Endothelial cell (in vitro differentiated cells): ENCODE measurements at regions not wholly inside any gene's neighbourhood (a gene's known extent, or its start where the extent isn't known, plus 50 kb on each side); places are given as distances from the start of the nearest gene placed in this dataset.

Experiments used
- DNase-seq: peaks from one replicate; pipeline ENCODE4 v3.0.0; 2021; ENCODE audit warnings: low spot score
- H3K27ac Mint-ChIP-seq: one replicate; pipeline ENCODE4 v1.8.0; 2021; ENCODE audit warnings: mixed read lengths, inconsistent platforms; ENCODE audit not compliant: unreplicated experiment
- H3K27me3 Mint-ChIP-seq: one replicate; pipeline ENCODE4 v1.8.0; 2021; ENCODE audit warnings: mild to moderate bottlenecking, moderate library complexity, mixed read lengths, inconsistent platforms; ENCODE audit not compliant: unreplicated experiment
- H3K36me3 Mint-ChIP-seq: one replicate; pipeline ENCODE4 v1.8.0; 2021; ENCODE audit warnings: mild to moderate bottlenecking, low read depth, mixed read lengths, inconsistent platforms; ENCODE audit not compliant: unreplicated experiment
- H3K4me1 Mint-ChIP-seq: one replicate; pipeline ENCODE4 v1.8.0; 2021; ENCODE audit warnings: mild to moderate bottlenecking, mixed read lengths, inconsistent platforms; ENCODE audit not compliant: unreplicated experiment
- H3K4me3 Mint-ChIP-seq: one replicate; pipeline ENCODE4 v1.8.0; 2021; ENCODE audit warnings: mild to moderate bottlenecking, mixed read lengths, inconsistent platforms; ENCODE audit not compliant: unreplicated experiment
- H3K9me3 Mint-ChIP-seq: one replicate; pipeline ENCODE4 v1.8.0; 2021; ENCODE audit warnings: mixed read lengths, inconsistent platforms; ENCODE audit not compliant: unreplicated experiment
- TF ChIP-seq, protein P1 (sequence below): fragments of 200-600 bp; sonication (generic); IDR thresholded peaks from one replicate; pipeline ENCODE4 v1.5.0; 2021; ENCODE audit warnings: antibody characterized with exemption; ENCODE audit not compliant: unreplicated experiment

DNA sequence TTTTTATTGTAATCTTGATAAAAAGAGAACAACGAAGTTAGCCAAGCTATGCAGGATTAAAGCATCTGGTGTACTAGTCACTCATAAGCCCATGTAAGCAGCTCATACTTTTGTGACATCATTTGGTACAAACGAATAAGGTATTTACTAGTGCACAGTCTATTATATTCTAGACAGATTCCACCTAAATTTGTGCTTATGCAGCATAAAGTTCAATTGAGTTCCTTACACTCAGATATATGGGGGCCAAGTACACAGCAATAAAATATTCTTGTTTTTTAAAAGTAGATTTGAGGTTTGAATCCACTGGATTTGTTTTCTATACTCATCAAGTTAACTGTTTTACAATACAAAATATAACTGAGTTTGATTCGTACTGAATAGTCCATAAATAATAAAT is 1621.2 kb downstream of the MAT2B start:
- H3K4me3 Mint-ChIP-seq, result no peak overlapping the region
- H3K9me3 Mint-ChIP-seq, result no peaks in the 10 kb centered on the region
- TF ChIP-seq, protein P1, sequence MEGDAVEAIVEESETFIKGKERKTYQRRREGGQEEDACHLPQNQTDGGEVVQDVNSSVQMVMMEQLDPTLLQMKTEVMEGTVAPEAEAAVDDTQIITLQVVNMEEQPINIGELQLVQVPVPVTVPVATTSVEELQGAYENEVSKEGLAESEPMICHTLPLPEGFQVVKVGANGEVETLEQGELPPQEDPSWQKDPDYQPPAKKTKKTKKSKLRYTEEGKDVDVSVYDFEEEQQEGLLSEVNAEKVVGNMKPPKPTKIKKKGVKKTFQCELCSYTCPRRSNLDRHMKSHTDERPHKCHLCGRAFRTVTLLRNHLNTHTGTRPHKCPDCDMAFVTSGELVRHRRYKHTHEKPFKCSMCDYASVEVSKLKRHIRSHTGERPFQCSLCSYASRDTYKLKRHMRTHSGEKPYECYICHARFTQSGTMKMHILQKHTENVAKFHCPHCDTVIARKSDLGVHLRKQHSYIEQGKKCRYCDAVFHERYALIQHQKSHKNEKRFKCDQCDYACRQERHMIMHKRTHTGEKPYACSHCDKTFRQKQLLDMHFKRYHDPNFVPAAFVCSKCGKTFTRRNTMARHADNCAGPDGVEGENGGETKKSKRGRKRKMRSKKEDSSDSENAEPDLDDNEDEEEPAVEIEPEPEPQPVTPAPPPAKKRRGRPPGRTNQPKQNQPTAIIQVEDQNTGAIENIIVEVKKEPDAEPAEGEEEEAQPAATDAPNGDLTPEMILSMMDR, result no peak
- H3K4me1 Mint-ChIP-seq, result no peaks in the 10 kb centered on the region
- H3K27me3 Mint-ChIP-seq, result no peaks in the 10 kb centered on the region
- H3K27ac Mint-ChIP-seq, result no peak overlapping the region
- no peak for DNase-seq
- H3K36me3 Mint-ChIP-seq, result no peaks in the 10 kb centered on the region

DNA sequence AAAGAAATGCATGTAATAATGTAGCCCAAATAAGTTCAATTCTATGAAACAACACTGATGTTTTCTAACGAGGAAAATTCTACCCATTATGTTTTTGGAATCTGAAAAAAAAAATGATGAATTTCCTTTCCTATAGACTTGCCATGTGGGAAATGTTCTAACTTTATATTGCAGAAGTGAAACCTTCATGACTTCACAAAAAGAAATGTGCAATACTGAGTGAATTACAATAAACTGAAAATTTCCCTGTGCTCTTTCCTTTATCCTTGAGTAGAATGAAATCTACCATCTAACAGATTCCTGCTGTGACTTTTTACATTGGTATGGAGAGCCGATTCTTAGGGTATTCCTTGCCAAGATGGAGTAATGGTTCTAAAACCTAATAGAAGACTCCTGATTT is 1622.5 kb downstream of the MAT2B start:
- Mint-ChIP-seq H3K4me1 (no peaks in the 10 kb centered on the region), H3K27ac (no peak overlapping the region), H3K27me3 (no peaks in the 10 kb centered on the region), H3K9me3 (no peaks in the 10 kb centered on the region), H3K4me3 (no peak overlapping the region), H3K36me3 (no peaks in the 10 kb centered on the region)
- TF ChIP-seq, protein P1, result no peak
- no peak for DNase-seq

DNA sequence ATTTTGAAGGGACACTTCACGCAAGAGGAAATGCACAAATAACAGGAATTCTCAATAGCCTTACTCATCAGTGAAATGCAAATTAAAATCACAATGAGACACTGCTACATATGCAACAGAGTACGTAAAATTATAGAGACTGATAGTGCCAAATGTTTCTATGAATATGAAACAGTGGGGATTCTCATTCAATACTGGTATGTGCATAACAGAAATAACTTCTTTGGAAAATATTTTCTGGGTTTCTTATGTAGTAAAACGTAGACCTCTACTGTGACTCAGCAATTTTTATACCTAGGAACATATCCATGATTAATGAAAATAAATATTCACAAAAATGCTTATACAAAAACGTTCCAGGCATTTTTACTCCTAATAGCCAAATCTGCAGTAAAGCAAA is 1625.2 kb downstream of the MAT2B start:
- Mint-ChIP-seq H3K4me3 (no peak overlapping the region), H3K9me3 (no peaks in the 10 kb centered on the region), H3K4me1 (no peaks in the 10 kb centered on the region), H3K36me3 (no peaks in the 10 kb centered on the region), H3K27me3 (no peaks in the 10 kb centered on the region), H3K27ac (no peak overlapping the region)
- TF ChIP-seq, protein P1, result no peak
- no peak for DNase-seq

DNA sequence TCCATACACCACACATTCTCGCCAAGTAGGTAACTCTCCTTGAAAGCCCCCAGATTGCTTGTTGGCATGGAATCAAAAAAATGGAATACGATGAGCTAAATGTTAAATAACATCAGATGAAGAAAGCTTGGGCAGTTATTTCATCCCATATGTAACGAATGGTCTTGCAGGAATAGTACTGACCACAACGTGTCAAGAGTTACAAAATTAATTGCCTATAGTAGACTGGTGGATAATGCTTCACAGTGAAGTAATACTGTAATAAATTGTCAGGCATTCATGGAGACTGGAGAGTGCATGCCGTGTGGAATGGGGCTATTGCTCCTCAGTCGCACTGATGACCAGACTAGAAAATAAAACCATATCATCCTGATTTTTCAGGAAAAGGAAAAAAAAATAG is 1628.7 kb downstream of the MAT2B start:
- TF ChIP-seq, protein P1, result no peak
- no peaks in the 10 kb centered on the region for H3K4me1 Mint-ChIP-seq
- H3K4me3 Mint-ChIP-seq, result no peak overlapping the region

DNA sequence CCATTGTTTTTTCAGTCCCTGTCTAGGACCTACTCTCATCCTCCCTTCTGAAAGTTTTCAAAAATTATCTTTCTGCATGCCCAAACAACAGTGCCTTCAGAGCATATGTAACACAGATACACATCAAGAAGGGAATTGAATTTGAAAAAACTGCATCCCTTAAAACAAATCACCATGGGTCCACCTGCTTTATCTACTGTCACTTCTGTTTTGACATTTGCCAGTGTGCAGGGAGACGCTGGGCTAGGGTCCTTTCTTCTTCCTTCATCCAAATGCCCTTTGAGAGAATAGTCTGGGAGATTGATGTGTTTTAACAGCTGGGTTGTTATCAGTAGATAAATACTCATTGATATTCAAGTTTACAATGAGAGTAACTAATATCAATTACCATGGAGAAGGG is 1630.1 kb downstream of the MAT2B start:
- no peaks in the 10 kb centered on the region for H3K4me1 Mint-ChIP-seq

More for the DNA sequence above, 1628.7 kb downstream of the MAT2B start:
- Mint-ChIP-seq H3K27me3 (no peaks in the 10 kb centered on the region), H3K9me3 (no peaks in the 10 kb centered on the region), H3K27ac (no peak overlapping the region), H3K36me3 (no peaks in the 10 kb centered on the region)
- DNase-seq, result no peak

More for the DNA sequence above, 1630.1 kb downstream of the MAT2B start:
- no peak for DNase-seq
- Mint-ChIP-seq H3K27me3 (no peaks in the 10 kb centered on the region), H3K4me3 (no peak overlapping the region), H3K9me3 (no peaks in the 10 kb centered on the region), H3K36me3 (no peaks in the 10 kb centered on the region), H3K27ac (no peak overlapping the region)
- TF ChIP-seq, protein P1, result no peak
